ENCODE measurements at regions not wholly inside any gene's neighbourhood (a gene's known extent, or its start where the extent isn't known, plus 50 kb on each side); places are given as distances from the start of the nearest gene placed in this dataset.

DNA sequence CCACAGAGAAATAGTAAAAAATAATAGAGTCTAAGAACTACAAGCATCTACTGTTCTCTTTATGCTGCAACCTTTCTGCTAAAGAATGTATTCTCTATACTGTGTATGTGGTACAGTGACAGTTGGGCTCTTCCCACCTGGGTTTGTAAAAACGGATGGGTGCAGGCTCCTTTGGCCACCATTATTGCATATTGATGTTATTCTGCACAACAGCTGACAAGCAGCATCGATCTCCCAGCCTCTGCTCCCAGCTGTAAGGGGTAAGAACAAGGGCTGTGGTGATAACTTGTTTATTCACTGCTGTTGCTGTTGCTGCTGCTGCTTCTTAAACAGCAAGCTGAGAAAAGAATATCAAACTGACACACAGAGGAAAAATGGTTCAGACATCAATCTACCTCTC is 56.1 kb downstream of the KCNRG start:
- DNase-seq: peak in 5 of 58 donors; percentile 1 to 12 (median 4)

DNA sequence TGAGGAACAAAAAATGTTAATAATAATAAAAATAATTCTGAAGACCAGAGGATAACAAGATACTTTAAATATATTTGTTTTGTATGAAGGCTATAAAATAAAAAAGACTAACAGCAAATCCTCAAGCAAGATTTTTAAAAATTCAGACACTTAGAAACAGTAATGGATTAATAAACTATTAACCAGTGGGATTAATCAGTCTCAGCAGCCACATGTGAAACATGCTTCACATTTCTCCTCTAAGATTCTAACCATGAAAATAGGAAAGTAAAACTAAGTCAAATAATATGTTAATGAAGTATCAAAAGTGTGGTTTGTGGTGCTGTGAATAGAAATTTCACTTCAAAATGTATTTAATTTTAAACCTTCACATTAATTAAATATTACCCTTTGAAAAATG is 57.4 kb downstream of the KCNRG start:
- no peak for DNase-seq

DNA sequence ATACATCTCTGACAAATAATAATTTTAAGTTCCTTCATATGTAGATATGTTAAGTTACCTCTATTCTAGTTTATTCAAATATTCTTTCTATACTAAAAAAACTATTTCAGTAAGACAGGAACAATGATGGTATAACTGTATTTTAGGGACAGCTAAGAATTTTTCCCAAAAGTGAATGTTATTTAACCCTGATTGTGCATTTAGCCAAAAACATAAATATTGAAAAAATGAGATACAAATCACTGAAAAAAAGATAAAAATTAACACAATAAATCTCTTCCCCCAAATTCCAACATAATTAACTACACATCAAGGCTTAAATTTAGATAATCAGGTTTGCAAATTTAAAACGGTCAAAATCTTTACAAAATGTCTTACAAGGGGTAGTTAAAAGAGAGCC is 58.1 kb downstream of the KCNRG start:
- DNase-seq: no peak

DNA sequence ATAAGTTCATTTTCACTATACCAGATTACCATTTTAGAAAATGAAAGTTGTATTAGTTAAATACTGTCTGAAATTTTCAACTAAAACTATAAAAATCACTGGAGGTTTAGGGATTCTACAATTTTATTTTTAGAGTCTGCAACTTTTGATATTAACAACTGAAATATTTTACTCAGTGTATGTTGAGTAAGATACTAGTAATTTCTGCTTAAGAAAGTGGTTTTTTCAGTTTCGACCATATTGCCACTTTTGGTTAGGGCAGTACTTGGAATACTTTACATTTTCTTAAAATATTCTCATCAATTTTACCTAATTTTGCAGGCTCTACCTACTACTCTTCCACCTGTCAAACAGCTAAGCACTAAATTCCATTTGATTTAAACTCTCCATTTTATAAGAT is 59.6 kb downstream of the KCNRG start:
- no peak for DNase-seq

DNA sequence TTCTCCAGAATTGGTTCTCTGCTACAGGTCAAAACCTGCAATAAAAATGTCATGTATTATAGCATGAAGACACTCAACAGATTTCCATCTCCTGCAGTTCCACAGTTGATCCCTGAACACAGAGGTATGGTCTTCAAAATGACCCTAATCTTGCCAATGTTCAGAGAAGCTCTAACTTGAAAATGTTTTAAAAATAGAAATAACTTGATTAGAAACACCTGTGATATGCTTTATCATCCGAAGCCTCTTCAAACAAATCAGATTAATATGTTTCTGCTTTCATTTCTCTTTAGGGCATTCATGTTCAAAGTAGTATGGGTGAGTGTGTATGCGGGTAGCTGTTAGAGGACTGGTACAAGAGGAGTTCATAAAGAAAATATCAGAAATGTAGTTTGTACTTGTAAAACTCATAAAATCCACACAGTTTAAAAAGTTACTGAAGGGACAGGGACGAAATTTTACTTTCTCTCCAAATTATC is 60.4 kb downstream of the KCNRG start:
- DNase-seq: no peak

DNA sequence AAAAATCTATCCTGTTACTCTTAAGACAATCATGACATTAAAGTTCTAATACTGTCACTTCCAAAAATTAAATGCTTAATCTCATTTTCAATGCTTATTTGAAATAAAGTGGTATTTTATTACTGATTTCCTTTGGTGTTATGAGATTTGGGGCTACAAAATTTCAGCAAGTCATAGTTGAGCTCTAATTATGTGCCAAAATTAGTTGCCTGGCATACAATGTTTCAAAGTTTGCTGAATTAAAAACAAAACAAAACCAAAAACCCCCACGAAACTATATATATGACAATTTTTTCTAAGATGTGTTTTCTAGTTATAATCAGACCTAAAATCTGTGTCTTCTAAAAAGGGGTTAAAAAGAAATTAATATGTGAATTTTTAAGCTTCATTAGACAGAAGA is 62.2 kb downstream of the KCNRG start:
- no peak for DNase-seq

DNA sequence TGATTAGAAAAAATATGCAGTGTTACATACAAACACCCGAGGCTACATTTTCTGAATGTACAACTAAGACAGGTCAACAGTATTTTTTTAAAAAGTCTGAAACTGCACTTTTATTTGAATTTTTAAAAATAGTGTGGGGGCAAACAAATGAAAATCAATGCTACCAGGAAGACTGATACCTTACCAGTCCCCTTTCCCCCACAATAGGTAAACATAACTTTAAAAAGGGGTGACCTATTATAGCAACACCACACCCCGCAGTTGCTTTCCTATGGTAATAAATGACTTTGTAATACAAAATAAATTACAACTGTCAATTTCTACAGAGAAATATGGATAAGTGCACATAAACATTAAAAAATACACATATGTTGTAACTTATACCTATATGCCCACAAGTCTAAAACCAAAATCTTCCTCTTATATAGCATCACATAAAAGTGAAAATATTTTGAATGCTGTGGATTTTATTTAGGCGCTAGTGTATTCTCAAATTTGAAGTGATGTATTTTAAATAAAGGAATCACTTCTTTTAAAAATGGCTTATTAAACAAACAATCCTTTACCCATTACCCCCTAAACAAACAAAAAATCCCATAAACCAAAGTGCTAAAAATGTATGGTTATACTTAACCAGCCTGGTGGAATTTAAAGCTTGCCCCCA is 63.1 kb downstream of the KCNRG start:
- DNase-seq: no peak

DNA sequence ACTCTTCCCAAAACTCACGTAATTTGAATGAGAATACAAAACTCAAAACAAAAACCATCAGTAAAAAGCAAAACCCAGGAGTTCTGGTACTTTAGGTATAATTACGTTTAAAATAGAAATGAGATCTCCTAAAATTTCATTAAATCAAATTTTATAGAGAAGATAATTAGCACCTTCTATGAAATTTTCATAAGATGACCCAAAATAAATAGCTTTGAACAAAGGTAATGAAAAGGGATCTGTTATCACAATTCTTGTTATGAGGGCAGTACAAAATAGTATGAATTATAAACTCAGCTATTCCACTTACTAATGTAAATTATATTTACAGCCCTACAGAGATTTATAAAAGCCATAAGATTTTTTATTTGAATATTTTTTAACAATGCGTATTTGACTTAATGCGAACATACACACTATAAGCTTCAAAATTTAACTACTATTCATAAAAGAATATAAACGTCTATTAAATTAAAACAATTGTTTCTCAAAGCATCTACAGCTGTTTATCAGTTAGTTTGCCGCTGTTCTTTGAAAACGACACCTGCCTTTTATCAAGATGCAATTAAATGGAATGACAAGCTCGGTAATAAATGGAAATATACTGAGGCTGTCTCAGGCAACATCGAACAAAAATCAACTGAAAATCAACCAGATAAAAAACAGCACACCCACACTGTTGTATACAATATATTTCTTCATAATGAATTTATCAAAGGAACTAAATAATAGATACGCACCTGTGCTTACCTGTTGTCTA is 63.8 kb downstream of the KCNRG start:
- no peak for DNase-seq

DNA sequence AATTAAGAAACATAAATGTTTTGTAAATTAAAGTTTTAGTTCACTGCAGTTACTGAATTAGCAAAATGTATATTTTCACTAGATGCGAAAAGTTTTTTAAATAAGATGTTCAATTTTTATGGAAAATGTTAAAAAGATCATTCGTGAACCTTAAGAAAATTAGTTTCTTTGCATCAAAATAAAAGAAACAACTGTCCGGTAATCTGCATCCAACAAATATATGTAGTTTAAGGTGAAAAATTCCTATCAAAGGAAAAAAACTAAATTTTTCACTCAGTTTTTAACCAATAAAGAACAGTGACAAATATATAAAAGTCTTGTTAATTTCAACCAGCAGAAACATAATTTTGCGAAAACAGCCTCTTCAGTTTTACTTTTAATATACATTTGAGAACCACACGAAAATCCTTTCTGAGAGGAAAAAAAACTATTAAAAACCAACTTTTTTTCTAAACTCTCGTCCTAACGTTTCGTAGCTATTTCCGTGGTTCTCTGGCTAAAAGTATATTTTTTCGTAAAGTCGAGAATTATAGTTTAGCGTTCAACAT is 64.5 kb downstream of the KCNRG start:
- DNase-seq: no peak

DNA sequence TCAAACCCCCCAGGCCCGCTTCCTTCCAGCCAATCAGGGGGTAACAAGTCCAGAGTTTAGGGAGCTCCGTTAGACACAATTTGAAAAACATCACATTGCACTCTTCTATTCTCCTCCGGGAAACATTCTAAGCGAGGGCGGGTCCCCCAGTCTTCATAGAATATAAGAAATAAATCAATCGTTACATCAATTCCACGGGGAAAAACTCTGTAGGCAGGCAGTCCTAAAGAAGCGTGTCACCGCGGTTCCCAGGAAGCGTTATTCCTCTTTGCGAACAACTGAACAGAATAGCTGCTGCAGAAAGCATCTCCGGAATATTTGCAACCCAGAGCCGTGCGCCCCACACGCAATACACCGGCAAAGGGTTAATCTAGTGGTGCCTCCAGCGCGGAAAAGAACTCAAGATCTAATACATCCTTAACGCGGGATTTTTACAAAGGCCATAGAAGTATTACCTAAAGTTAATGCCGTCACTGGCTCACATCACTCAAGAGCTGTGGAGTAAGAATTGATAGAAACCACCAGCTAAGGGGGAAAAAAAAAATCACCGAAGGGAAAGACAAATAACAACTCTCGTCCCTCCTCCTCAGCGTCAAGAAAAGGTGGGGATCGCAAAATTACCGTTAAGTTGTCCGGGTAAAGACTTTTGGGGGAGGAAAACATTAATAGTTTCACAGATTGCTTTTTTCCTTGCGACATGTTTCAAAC is 65.1 kb downstream of the KCNRG start:
- DNase-seq: peak in 14 of 58 donors; percentile 2 to 16 (median 7)

DNA sequence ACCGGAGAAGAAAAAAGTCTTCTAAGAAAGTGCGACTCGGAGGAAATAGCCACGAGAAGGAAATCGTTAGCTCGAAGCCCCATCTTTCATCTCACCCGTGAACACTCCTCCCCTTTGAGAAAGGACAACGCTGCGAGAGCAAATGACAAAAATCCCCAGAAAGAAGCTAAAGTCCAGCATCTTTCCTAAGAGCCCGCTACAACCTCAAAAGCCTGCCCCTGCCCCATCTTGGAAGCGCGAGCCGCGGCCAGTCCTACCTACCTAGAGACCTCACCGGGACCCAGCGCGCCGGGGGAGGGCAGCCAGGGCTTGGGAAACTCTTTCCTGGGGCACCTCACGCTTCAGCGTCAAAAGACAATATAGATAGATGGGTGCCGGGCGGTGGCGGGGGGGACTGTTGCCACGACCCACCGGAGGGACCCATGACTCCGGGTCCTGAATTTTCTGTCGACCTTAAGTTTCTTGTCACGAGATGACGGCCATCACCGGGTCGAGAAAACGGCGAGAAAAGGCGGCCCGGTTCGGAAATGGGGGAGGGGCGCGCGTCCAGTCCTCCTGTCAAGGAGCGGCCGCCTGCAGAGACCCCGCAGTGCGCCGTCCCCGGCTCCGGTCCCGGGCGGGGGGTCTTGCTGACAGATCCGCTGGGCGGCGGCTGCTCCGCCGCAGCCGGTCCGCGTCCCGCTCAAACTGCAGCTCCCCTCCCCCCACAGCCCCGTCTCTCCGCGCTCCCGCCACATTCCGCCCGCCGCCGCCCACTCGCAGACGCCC is 65.9 kb downstream of the KCNRG start:
- DNase-seq: peak in 36 of 58 donors; percentile 8 to 66 (median 51)

DNA sequence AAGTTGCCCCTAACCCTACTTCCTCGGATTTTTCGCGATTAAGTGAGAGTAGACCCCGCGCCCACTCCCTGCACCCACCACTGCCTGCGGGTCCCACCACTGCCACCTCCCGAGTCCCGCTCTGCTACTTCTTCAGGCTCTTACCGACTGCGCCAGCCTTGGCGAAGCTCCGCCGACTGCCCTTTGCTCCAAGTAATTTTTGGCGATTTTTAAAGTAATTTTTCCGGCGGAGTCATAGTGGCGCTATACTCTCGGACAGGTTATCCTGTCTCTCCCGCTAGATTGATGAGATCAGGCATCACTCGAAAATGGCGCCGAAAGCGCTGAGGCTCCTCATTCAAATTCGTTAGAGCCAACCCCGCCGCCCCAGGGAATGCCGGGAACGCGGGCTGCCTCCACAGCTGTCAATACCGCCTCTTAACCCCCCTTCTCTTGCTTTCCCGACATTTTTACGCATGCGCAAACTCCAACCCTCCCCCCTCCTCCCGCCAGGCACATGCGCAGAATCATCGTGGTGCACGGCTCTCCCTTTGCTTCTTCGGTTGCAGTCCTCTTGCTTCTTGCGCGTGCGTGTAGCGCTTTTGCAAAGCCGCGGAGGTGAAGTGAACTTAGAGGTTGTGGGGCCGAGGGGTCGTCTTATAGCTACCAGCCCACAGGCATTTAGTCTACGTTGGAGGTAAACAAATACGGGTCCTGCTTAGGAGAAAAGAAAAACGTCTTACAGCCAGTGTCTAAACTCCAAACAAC is 66.6 kb downstream of the KCNRG start:
- DNase-seq: peak; percentile 85 to 99 (median 98)

DNA sequence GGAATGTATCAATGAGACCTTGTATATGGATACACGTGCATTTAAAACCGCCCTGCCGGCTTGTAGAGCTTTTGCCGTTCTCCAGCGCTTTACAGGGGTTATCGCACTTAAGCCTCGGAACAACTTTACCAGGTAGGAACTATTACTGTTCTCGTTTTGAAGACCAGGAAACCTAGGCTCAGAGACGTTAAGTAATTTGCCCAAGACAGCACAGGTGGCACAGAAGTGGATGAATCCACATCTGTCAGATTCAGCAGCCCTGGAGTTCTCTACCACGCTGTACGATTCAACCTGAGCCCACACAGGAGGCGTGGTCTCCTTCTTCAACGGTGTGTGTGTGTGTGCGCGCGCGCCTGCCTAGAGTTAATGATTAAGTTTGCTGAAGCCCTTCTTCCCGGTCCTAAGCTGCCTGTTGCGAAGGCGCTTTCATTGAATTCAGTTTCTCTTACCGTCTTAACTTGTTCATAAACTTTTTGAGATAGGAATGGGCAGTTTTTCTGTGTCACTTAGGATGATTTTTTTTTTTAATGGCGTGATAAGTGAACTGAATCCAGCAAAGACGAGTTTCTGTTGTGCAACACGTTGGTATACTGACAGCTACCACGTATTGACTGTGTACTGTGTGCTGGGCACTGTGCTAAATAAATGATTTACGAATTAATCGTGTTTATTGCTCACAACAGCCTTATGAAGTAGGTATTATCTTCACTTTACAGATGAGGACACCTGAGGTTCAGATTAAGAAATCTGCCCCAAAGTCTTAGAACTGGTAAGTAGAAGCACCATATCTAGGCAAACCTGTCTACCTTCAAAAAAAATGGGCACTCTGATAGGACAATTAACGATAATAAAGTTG is 67.4 kb downstream of the KCNRG start:
- DNase-seq: peak in 14 of 58 donors; percentile 5 to 52 (median 30)

DNA sequence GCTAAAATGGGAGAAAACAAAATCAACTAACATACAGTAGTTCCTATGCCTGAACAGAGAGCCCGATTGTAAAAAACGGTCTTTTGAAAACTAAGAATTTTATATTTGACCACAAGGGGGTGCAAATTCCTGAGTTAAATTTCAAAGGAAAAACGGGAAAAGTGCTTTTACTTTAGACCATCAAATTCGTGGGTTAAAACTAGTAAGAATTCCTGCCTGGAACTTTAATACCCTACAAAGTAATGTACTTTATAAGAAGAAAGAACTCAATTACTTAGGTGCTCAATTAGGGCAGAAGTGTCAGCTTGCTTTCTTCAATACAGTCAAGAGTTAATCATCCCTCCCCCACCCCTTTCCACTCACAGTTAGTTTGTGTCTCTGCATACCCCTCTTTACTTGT is 69.8 kb downstream of the KCNRG start:
- peak in 1 of 58 donors; percentile 56 for DNase-seq

DNA sequence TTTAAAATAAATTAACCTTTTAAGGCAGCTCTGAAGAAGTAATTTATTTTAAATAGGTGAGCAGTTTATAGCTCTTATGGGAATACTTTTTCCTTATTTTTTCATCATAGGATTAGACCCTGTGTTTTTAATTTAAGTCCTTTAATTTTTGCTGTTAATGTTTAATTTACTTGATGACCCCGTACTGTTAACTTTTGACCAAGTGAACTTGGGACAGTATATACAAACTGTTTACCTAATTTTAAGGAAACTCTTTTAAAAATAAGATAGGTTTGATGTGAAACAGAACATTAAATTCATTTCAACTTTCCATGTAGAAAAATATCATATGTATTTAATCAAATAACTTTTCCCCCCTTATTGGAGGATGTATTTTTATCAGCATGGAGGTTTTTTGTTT is 74.4 kb downstream of the KCNRG start:
- DNase-seq: no peak

DNA sequence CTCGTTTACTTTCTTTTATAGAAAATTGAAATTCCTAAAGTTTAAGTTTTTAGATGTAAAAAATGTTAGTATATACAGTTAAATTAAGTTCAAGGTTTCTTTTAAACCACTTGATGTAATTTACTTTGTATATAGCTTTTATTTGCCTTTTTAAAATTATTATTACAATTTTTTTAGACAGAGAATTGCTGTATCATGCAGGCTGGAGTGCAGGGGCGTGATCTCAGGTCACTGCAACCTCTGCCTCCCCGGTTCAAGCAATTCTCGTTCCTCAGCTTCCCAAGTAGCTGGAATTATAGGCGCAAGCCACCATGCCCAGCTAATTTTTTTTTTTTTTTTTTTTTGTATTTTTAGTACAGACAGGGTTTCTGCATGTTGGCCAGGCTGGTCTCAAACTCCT is 75.0 kb downstream of the KCNRG start:
- DNase-seq: no peak

DNA sequence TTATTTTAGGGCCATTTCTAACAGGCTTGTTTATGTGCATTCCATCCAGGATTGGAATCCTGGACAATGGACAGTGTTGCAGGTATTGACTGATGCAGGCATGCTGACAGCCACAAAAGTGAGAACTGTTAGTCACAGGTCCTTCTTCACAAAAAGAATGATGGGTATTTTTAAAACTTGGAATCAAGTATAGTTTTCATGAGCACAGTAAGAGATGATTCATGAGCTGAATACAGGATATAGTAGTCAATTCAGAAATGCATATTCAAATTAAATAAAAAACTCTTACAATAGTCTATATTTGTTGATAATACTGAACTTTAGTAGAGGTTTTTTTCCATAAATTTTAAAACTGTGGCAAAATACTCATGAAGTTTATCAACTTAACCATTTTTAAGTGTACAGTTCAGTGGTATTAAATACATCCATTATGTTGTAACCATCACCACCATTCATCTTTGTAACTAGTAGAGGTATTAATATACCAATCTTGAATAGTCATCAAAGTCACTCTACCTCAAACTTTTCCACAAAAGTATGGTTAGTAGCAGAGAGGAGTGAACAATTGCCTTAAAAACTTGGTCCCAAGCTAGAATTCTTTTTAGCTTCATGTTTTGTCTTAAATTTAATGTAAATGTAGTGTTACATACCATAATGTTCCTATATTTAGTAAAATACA is 79.5 kb downstream of the KCNRG start:
- DNase-seq: no peak

DNA sequence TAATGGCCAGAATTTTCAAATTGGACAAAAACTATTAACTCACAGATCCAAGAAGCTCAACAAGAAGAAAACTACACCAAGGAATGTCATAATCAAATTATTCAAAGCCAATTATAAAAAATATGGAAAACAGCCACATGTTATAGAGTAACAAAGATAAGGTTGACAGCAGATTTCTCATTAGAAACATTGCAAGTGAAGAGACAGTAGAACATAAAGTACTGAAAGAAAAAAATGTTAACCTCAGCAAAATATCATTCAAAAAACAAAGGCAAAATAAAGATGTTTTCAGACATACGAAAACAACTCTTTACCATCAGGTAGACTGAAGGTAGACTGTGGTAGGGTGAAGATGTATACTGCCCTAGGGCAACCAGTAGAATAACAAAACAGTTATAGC is 83.4 kb downstream of the KCNRG start:
- no peak for DNase-seq

DNA sequence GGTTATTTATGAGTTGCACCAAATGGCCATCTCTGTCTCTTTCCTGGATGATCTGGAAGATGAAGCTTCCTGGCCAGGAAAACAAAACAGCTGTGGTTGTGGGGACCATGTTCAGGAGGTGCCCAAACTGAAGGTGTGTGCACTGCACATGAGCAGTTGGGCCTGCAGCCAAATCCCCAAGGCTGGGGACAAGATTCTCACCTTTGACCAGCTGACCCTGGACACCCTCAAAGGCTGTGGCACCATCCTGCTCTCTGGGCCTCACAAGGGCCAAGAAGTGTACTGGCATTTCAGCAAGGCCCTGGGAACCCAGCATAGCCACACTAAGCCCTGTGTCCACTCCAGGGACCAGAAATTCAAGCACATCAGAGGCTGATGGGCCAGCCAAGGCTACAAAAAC is 84.2 kb downstream of the KCNRG start:
- no peak for DNase-seq

Measured in anterior cingulate cortex (tissue), 58 donors.